Brain pericyte (primary cell): ENCODE measurements at regions not wholly inside any gene's neighbourhood (a gene's known extent, or its start where the extent isn't known, plus 50 kb on each side); places are given as distances from the start of the nearest gene placed in this dataset.
"Not testable (repeated sequence)": the region's sequence is repeated elsewhere in the genome, so short reads cannot be mapped to it uniquely, and the experiment has no call there.

Source experiments
- DNase-seq: peaks from one replicate; pipeline ENCODE4 v3.0.0-alpha.2; 2012; ENCODE audit warnings: low read depth, low spot score

- DNase-seq: no peak
Measured at GRCh38 chr5:99022250-99022649, 93.4 kb upstream of the CHD1 start.

DNA sequence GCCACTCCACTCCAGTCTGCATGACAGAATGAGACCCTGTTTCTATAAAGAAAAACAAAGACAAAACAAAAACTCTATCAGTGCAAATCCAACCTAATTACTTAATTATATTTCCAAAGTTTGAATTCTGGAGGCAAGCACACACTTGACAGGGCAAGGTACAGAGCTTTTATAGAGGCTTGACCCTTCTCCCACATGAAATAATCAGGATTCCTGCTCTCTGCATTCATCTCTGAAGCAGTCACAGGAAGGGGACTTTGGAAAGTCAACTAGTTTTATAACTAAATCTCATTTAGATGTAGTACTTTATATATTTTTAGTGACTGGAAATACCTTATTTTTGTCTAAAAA lies 91.9 kb upstream of the CHD1 start:
- DNase-seq: no peak

- no peak for DNase-seq
Measured at GRCh38 chr5:99019812-99020697, 91.2 kb upstream of the CHD1 start.

DNA sequence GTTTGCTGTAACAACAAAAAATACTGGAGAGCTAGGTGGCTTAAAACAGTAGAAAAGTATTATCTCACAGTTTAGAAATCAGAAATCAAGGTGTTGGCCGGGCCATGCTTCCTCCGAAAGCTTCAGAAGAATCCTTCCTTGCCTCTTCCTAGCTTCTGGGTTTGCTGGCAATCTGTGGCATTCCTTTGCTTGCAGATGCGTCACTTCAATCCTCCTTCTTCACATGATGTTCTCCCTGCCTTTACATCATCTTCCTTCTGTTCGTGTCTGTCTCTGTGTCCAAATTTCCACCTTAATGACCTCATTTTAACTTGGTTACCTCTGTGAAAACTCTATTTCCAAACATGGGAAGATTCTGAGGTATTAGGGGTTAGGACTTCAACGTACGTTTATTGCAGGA lies 90.4 kb upstream of the CHD1 start:
- DNase-seq: no peak

- no peak for DNase-seq
Measured at GRCh38 chr5:99010294-99010693, 81.5 kb upstream of the CHD1 start.

DNA sequence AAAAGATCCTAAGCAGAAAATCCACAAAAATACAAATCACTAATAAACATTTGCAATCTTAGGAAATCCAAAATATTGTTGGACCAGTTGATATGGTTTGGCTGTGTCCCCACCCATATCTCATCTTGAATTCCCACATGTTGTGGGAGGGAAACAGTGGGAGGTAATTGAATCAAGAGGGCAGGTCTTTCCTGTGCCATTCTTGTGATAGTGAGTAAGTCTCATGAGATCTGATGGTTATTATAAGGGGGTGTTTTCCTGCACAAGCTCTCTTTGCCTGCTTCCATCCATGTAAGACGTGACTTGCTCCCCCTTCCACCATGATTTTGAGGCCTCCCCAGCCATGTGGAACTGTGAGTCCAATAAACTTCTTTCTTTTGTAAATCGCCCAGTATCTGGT lies 79.2 kb upstream of the CHD1 start:
- DNase-seq: not testable (repeated sequence)

- no peak for DNase-seq
Measured at GRCh38 chr5:99005506-99005905, 76.7 kb upstream of the CHD1 start.

DNA sequence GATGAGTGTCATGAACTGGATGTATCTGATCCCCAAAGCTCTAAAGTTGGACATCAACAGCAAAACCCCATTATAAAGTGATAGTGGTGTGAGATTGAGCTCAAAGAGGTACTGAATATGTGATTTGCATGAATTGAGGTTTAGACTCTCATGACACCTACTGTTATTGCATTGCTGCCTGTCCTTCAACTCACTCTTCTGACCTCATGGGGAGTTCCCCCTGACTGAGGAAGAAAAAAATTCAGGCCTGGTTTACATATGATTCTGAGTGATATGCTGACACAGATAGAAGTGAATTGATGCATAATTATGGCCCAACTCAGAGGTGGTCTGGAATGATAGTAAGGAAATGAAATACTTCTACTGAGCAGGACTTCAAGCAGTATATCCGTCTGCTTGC lies 76.2 kb upstream of the CHD1 start:
- no peak for DNase-seq

DNA sequence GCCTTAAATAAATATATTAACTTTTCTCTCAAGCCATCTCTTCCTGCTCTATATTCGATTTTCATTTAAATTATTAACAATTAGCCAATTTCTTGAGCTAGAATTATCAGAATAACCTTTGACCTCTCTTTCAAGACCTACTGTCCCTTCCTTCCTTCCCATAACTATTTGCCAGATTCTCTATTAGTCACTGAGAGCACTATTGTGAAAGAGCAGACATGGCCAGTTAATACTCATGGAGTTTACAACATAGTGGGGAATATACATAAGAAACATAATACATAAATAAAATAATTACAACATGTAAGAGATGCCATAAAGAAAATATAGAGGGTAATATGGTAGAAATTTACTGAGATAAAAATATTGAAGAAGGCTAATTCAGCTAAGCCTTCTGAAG lies 72.1 kb upstream of the CHD1 start:
- no peak for DNase-seq

GRCh38 chr5:99000221-99000620 lies 71.4 kb upstream of the CHD1 start:
- DNase-seq: no peak

- DNase-seq: no peak
Measured at GRCh38 chr5:98999631-99000030, 70.8 kb upstream of the CHD1 start.

- DNase-seq: no peak
Measured at GRCh38 chr5:98997000-98997399, 68.2 kb upstream of the CHD1 start.

DNA sequence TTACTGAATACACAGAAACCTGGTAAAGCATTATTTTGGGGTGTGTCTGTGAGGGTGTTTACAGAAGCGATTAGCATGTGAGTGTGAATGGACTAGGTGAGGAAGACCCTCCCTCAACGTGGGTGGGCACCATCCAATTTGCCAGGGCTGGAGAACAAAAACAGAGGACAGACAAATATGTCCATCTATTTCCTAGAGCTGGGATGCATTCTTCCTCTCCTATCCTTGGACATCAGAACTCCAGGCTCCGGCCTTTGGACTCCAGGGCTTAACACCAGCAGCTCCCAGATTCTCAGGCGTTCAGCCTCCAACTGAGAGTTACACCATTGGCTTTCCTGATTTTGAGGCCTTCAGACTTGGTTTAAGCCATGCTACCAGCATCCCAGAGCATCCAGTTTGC lies 65.8 kb upstream of the CHD1 start:
- DNase-seq: no peak

GRCh38 chr5:98993512-98993911 lies 64.7 kb upstream of the CHD1 start:
- no peak for DNase-seq

GRCh38 chr5:98992552-98992951 lies 63.7 kb upstream of the CHD1 start:
- DNase-seq: no peak

- no peak for DNase-seq
Measured at GRCh38 chr5:98989727-98990126, 60.9 kb upstream of the CHD1 start.

DNA sequence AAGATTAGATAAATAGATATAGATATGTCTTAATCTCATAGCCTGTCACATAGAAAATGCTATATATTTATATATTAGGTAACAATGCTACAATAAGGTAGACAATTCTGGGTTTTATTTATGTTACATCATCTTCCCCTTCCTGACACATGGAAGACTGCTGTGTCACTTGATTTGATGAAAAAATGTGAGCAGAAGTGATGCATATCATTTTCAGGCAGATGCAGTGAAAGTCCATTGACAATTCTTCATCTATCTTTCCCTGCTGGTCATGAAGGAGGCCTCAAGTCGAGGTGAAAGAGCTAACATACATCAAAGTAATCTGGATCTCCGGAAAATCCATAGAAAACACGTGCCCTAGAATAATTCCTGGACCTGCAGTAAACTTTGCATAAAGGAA lies 57.8 kb upstream of the CHD1 start:
- no peak for DNase-seq

DNA sequence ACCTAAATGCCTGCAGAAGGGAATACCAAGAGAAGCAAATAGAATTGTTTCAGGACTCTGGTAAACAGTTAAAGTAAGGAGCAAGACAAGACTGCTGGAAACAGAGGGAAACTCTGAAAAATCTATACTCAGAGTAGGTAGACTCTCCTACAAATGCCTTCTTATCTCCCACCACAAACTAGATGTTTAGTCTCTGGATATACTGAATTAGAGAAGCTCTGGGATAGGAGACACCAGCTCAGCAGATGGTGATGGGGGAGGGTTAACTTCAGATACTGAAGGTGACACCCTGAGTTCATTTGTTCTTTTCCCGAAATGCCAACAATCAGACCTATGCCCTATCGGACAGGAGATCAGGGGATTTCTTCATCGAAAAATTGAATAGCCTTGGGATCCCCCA lies 54.1 kb upstream of the CHD1 start:
- DNase-seq: no peak
